Neural cell (in vitro differentiated cells): ENCODE measurements at regions not wholly inside any gene's neighbourhood (a gene's known extent, or its start where the extent isn't known, plus 50 kb on each side); places are given as distances from the start of the nearest gene placed in this dataset.

Experiments used
- H2AFZ ChIP-seq: fragments of 200-600, 300-800 bp; sonication (generic), shearing (Covaris generic); 2 replicates; pipeline ENCODE4 v1.6.0; 2014; ENCODE audit warnings: low read depth, mild to moderate bottlenecking, antibody characterized with exemption, low read length, moderate library complexity
- H3F3A ChIP-seq: fragments of 200-600 bp; shearing (Covaris generic); 2 replicates; pipeline ENCODE4 v1.6.1; 2016; ENCODE audit warnings: mild to moderate bottlenecking, moderate library complexity, mixed read lengths, antibody characterized with exemption, low read length; ENCODE audit not compliant: insufficient read depth, poor library complexity, severe bottlenecking
- H3K27ac ChIP-seq: fragments of 200-600, 300-800 bp; sonication (generic), shearing (Covaris generic); 2 replicates; pipeline ENCODE4 v1.5.1; 2014; ENCODE audit warnings: mild to moderate bottlenecking, low read length, moderate library complexity
- H3K27me3 ChIP-seq: fragments of 300-800, 200-600 bp; sonication (generic), shearing (Covaris generic); 2 replicates; pipeline ENCODE4 v1.6.0; 2014; ENCODE audit warnings: mild to moderate bottlenecking, low read depth, low read length, moderate library complexity; ENCODE audit not compliant: insufficient read depth
- H3K36me3 ChIP-seq: fragments of 300-800, 200-600 bp; sonication (generic), shearing (Covaris generic); 2 replicates; pipeline ENCODE4 v1.5.1; 2014; ENCODE audit warnings: mild to moderate bottlenecking, antibody characterized with exemption, low read length, moderate library complexity; ENCODE audit not compliant: insufficient read depth
- H3K4me2 ChIP-seq: fragments of 300-800, 200-600 bp; sonication (generic), shearing (Covaris generic); 2 replicates; pipeline ENCODE4 v1.6.0; 2014; ENCODE audit warnings: mild to moderate bottlenecking, low read length
- H3K4me3 ChIP-seq: fragments of 300-800, 200-600 bp; sonication (generic), shearing (Covaris generic); 2 replicates; pipeline ENCODE4 v1.5.1; 2014; ENCODE audit warnings: mild to moderate bottlenecking, low read length, moderate library complexity
- H3K79me2 ChIP-seq: fragments of 200-600 bp; shearing (Covaris generic); replicated peaks from 2 replicates; pipeline ENCODE4 v1.6.0; 2014; ENCODE audit warnings: mild to moderate bottlenecking, low read length, moderate library complexity; ENCODE audit not compliant: insufficient read depth
- H3K9ac ChIP-seq: fragments of 300-800, 200-600 bp; sonication (generic), shearing (Covaris generic); 2 replicates; pipeline ENCODE4 v1.6.1; 2016; ENCODE audit warnings: mild to moderate bottlenecking, low read length, mixed read lengths
- H3K9me2 ChIP-seq: fragments of 200-600 bp; shearing (Covaris generic); 2 replicates; pipeline ENCODE4 v1.6.1; 2016; ENCODE audit warnings: mild to moderate bottlenecking, low read length, mixed read lengths; ENCODE audit not compliant: insufficient read depth
- H3K9me3 ChIP-seq: fragments of 200-600, 300-800 bp; sonication (generic), shearing (Covaris generic); 2 replicates; pipeline ENCODE4 v1.6.1; 2016; ENCODE audit warnings: mild to moderate bottlenecking, mixed run types, low read length, moderate library complexity, mixed read lengths
- H4K20me1 ChIP-seq: fragments of 200-600 bp; shearing (Covaris generic); 2 replicates; pipeline ENCODE4 v1.6.1; 2016; ENCODE audit warnings: mild to moderate bottlenecking, mixed run types; ENCODE audit not compliant: insufficient read depth
- EP300 ChIP-seq: fragments of 450-650 bp; conservative IDR thresholded peaks from 2 replicates; pipeline ENCODE4 v1.6.1; 2014; ENCODE audit warnings: antibody characterized with exemption, mild to moderate bottlenecking, moderate library complexity; ENCODE audit not compliant: poor library complexity, severe bottlenecking
- EZH2 ChIP-seq: fragments of 200-600, 300-800 bp; shearing (Covaris generic), sonication (generic); IDR thresholded peaks from 2 replicates; pipeline ENCODE4 v1.6.1; 2014; ENCODE audit warnings: antibody characterized with exemption, low read length, borderline replicate concordance, mild to moderate bottlenecking; ENCODE audit not compliant: insufficient read depth, poor library complexity, severe bottlenecking
- MXI1 ChIP-seq: fragments of 450-650 bp; conservative IDR thresholded peaks from 2 replicates; pipeline ENCODE4 v1.6.1; 2014; ENCODE audit warnings: antibody characterized with exemption, mild to moderate bottlenecking; ENCODE audit not compliant: poor library complexity, severe bottlenecking
- POLR2AphosphoS5 ChIP-seq: IDR thresholded peaks from 2 replicates; pipeline ENCODE4 v1.6.1; 2012
- RAD21 ChIP-seq: fragments of 450-650 bp; conservative IDR thresholded peaks from 2 replicates; pipeline ENCODE4 v1.6.1; 2014; ENCODE audit warnings: antibody characterized with exemption, mild to moderate bottlenecking, moderate library complexity
- SMC3 ChIP-seq: fragments of 450-650 bp; conservative IDR thresholded peaks from 2 replicates; pipeline ENCODE4 v1.6.1; 2014; ENCODE audit warnings: antibody characterized with exemption, mild to moderate bottlenecking, moderate library complexity; ENCODE audit not compliant: poor library complexity
- TAF1 ChIP-seq: IDR thresholded peaks from 2 replicates; pipeline ENCODE4 v1.6.1; 2012; ENCODE audit warnings: low read depth
- TF ChIP-seq, protein P1 (sequence below): fragments of 450-650 bp; IDR thresholded peaks from 2 replicates; pipeline ENCODE4 v1.5.1; 2014; ENCODE audit warnings: antibody characterized with exemption, mild to moderate bottlenecking, moderate library complexity; ENCODE audit not compliant: poor library complexity, severe bottlenecking
- TF ChIP-seq, protein P2 (sequence below): IDR thresholded peaks from 2 replicates; pipeline ENCODE4 v1.6.1; 2012; ENCODE audit warnings: borderline replicate concordance

DNA sequence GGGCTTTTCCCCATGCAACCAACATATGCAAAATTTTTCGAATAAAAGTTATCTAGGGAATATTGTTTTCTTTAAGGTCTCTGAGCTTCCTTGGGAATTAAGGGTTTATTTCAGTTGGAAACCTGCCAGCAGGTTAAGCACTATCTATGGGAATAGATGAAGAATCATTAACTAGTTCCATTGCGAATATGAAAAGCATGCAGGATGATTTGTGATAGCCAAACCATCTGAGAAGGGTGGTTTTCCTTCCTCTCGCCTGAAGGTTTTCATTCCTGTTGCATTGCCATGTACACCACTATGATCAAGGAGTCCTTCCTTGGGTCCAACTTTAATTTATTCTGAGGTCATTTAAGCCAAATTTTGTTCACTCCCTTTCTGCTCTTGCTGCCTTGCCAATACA lies 184.9 kb downstream of the NR2F2 start:
- Histone ChIP-seq H3K79me2 (no peaks in the 10 kb centered on the region), H3K4me3 (no peak overlapping the region), H2AFZ (no peak overlapping the region), H3K9ac (no peak overlapping the region), H3F3A (no peaks in the 10 kb centered on the region), H4K20me1 (no peaks in the 10 kb centered on the region), H3K4me2 (no peak overlapping the region), H3K36me3 (no peaks in the 10 kb centered on the region), H3K9me3 (no peaks in the 10 kb centered on the region), H3K27me3 (no peaks in the 10 kb centered on the region), H3K9me2 (no peaks in the 10 kb centered on the region), H3K27ac (no peak overlapping the region)
- TF ChIP-seq, protein P1, sequence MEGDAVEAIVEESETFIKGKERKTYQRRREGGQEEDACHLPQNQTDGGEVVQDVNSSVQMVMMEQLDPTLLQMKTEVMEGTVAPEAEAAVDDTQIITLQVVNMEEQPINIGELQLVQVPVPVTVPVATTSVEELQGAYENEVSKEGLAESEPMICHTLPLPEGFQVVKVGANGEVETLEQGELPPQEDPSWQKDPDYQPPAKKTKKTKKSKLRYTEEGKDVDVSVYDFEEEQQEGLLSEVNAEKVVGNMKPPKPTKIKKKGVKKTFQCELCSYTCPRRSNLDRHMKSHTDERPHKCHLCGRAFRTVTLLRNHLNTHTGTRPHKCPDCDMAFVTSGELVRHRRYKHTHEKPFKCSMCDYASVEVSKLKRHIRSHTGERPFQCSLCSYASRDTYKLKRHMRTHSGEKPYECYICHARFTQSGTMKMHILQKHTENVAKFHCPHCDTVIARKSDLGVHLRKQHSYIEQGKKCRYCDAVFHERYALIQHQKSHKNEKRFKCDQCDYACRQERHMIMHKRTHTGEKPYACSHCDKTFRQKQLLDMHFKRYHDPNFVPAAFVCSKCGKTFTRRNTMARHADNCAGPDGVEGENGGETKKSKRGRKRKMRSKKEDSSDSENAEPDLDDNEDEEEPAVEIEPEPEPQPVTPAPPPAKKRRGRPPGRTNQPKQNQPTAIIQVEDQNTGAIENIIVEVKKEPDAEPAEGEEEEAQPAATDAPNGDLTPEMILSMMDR: no peak
- TF ChIP-seq POLR2AphosphoS5 (no peak), RAD21 (no peak), MXI1 (no peak), EP300 (no peak), TAF1 (no peak)
- TF ChIP-seq, protein P2, sequence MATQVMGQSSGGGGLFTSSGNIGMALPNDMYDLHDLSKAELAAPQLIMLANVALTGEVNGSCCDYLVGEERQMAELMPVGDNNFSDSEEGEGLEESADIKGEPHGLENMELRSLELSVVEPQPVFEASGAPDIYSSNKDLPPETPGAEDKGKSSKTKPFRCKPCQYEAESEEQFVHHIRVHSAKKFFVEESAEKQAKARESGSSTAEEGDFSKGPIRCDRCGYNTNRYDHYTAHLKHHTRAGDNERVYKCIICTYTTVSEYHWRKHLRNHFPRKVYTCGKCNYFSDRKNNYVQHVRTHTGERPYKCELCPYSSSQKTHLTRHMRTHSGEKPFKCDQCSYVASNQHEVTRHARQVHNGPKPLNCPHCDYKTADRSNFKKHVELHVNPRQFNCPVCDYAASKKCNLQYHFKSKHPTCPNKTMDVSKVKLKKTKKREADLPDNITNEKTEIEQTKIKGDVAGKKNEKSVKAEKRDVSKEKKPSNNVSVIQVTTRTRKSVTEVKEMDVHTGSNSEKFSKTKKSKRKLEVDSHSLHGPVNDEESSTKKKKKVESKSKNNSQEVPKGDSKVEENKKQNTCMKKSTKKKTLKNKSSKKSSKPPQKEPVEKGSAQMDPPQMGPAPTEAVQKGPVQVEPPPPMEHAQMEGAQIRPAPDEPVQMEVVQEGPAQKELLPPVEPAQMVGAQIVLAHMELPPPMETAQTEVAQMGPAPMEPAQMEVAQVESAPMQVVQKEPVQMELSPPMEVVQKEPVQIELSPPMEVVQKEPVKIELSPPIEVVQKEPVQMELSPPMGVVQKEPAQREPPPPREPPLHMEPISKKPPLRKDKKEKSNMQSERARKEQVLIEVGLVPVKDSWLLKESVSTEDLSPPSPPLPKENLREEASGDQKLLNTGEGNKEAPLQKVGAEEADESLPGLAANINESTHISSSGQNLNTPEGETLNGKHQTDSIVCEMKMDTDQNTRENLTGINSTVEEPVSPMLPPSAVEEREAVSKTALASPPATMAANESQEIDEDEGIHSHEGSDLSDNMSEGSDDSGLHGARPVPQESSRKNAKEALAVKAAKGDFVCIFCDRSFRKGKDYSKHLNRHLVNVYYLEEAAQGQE: no peak

DNA sequence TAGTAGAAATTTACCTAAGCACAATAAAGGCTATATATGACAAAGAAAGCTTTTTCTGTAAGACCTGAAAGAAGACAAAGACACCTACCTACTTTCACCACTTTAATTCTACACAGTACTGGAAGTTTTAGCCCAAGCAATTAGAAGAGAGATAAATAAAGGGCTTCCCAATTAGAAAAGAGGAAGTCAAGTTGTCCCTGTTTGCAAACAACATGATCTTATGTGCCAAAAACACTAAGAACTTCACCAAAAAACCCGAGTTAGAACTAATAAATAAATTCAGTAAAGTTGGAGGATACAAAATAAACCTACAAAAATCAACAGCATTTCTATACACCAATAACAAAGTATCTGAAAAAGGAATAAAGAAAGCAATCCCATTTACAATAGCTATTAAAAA lies 190.9 kb downstream of the NR2F2 start:
- no peak overlapping the region for H3K27ac ChIP-seq
- no peak overlapping the region for H3K4me3 ChIP-seq
- H3K9me3 ChIP-seq: no peaks in the 10 kb centered on the region
- H3F3A ChIP-seq: no peaks in the 10 kb centered on the region
- no peaks in the 10 kb centered on the region for H3K9me2 ChIP-seq
- no peaks in the 10 kb centered on the region for H3K27me3 ChIP-seq
- no peak overlapping the region for H2AFZ ChIP-seq
- no peak overlapping the region for H3K4me2 ChIP-seq
- H3K9ac ChIP-seq: no peak overlapping the region
- H3K36me3 ChIP-seq: no peaks in the 10 kb centered on the region
- H4K20me1 ChIP-seq: no peaks in the 10 kb centered on the region
- TF ChIP-seq POLR2AphosphoS5: no peak
- TF ChIP-seq EP300: no peak
- no peak for TF ChIP-seq MXI1
- no peak for TF ChIP-seq TAF1
- H3K79me2 ChIP-seq: no peaks in the 10 kb centered on the region

DNA sequence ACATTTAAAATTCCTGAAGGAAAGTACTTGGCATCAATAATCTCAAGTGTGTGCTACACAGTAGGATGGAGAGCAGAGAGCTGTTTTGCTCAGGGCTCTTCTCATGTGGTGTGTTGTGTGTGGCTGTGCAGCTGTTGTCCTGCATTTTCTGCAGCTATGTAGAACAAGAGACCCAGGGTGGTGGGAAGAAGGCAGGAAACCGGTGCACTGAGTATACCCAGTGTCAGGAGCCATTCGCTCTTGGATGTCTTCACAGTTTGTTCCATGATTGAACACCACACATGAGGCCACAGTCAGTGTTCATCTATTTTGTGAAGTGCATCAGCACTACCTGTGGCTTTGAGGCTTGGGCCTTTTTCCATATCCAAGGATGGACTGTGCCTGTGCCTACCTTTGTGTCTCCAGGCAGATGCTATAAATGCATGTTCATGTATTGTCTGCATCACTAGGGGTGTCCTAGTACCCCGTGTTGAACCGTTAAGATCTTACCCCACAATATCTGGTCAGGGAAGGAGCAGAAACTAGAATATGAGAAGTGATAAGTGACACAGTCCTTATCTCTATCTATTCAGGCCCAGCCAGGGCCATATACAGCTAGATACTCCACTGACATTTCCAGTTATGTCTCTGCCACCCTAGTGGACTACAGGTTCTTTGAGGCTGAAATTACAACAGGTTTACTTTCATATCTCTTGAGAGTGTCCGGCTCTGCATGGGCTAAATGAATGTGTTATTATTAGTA lies 194.3 kb downstream of the NR2F2 start:
- no peaks in the 10 kb centered on the region for H3K36me3 ChIP-seq
- H3F3A ChIP-seq: no peaks in the 10 kb centered on the region
- H4K20me1 ChIP-seq: no peaks in the 10 kb centered on the region
- no peaks in the 10 kb centered on the region for H3K9me3 ChIP-seq
- no peak for TF ChIP-seq EP300
- TF ChIP-seq, protein P1: no peak
- no peak for TF ChIP-seq SMC3
- no peak for TF ChIP-seq MXI1
- no peak for TF ChIP-seq EZH2
- no peak for TF ChIP-seq RAD21
- TF ChIP-seq TAF1: no peak
- no peak for TF ChIP-seq POLR2AphosphoS5
- TF ChIP-seq, protein P2: no peak
- no peak overlapping the region for H3K4me3 ChIP-seq
- no peak overlapping the region for H3K9ac ChIP-seq
- H3K79me2 ChIP-seq: no peaks in the 10 kb centered on the region
- H3K4me2 ChIP-seq: no peak overlapping the region
- H3K27me3 ChIP-seq: peaks cover under 1% of the 10 kb centered on the region
- H3K27ac ChIP-seq: no peak overlapping the region
- H3K9me2 ChIP-seq: no peaks in the 10 kb centered on the region
- no peak overlapping the region for H2AFZ ChIP-seq
